GM23338 (cell line): ENCODE measurements at regions not wholly inside any gene's neighbourhood (a gene's known extent, or its start where the extent isn't known, plus 50 kb on each side); places are given as distances from the start of the nearest gene placed in this dataset.

Source experiments
- ATAC-seq: fragments of 200-7000 bp; cut with Tn5 transposase; 3 replicates; pipeline ENCODE4 v1.9.1; 2020
- DNase-seq: peaks from one replicate; pipeline ENCODE4 v3.0.0-alpha.2; 2015; ENCODE audit warnings: low spot score
- H2AFZ ChIP-seq: fragments of 200-600 bp; sonication (generic); 2 replicates; pipeline ENCODE4 v1.8.0; 2016; ENCODE audit warnings: antibody characterized with exemption, mild to moderate bottlenecking, moderate library complexity
- H3F3A ChIP-seq: fragments of 200-600 bp; sonication (generic); replicated peaks from 2 replicates; pipeline ENCODE4 v1.8.0; 2017; ENCODE audit warnings: antibody characterized with exemption, mixed run types, low read depth
- H3K27ac ChIP-seq: fragments of 200-600 bp; sonication (generic); 2 replicates; pipeline ENCODE4 v1.6.1; 2016; ENCODE audit warnings: low read depth
- H3K27me3 ChIP-seq: fragments of 200-600 bp; sonication (generic); 2 replicates; pipeline ENCODE4 v1.8.0; 2016; ENCODE audit warnings: mild to moderate bottlenecking, mixed run types, moderate library complexity; ENCODE audit not compliant: insufficient read depth
- H3K36me3 ChIP-seq: fragments of 200-600 bp; sonication (generic); 2 replicates; pipeline ENCODE4 v1.8.0; 2016; ENCODE audit warnings: mild to moderate bottlenecking; ENCODE audit not compliant: insufficient read depth
- H3K4me1 ChIP-seq: fragments of 200-600 bp; sonication (generic); 2 replicates; pipeline ENCODE4 v1.8.0; 2016; ENCODE audit warnings: mild to moderate bottlenecking, moderate library complexity; ENCODE audit not compliant: insufficient read depth
- H3K4me2 ChIP-seq: fragments of 200-600 bp; sonication (generic); 2 replicates; pipeline ENCODE4 v1.7.1; 2017; ENCODE audit warnings: mixed run types
- H3K4me3 ChIP-seq: fragments of 200-600 bp; sonication (generic); 2 replicates; pipeline ENCODE4 v1.6.1; 2016; ENCODE audit warnings: mixed run types
- H3K79me2 ChIP-seq: fragments of 200-600 bp; sonication (generic); replicated peaks from 2 replicates; pipeline ENCODE4 v1.8.0; 2017; ENCODE audit warnings: mild to moderate bottlenecking; ENCODE audit not compliant: insufficient read depth
- H3K9me2 ChIP-seq: fragments of 200-600 bp; sonication (generic); 2 replicates; pipeline ENCODE4 v1.8.0; 2017; ENCODE audit not compliant: insufficient read depth
- H4K20me1 ChIP-seq: fragments of 200-600 bp; sonication (generic); replicated peaks from 2 replicates; pipeline ENCODE4 v1.8.0; 2017; ENCODE audit warnings: mild to moderate bottlenecking; ENCODE audit not compliant: insufficient read depth
- H3K27ac Mint-ChIP-seq: 2 replicates; pipeline ENCODE4 v1.8.0; 2020; ENCODE audit warnings: inconsistent platforms, mild to moderate bottlenecking, moderate library complexity, mixed read lengths
- H3K27me3 Mint-ChIP-seq: 3 replicates; pipeline ENCODE4 v1.8.0; 2022; ENCODE audit warnings: low read depth, mild to moderate bottlenecking, moderate library complexity, mixed read lengths, inconsistent platforms; ENCODE audit not compliant: insufficient read depth, poor library complexity
- H3K36me3 Mint-ChIP-seq: 3 replicates; pipeline ENCODE4 v1.8.0; 2021; ENCODE audit warnings: low read depth, mild to moderate bottlenecking, inconsistent platforms, moderate library complexity, mixed read lengths
- H3K4me1 Mint-ChIP-seq: 3 replicates; pipeline ENCODE4 v1.8.0; 2020; ENCODE audit warnings: mild to moderate bottlenecking, inconsistent platforms, mixed read lengths
- H3K4me3 Mint-ChIP-seq: 3 replicates; pipeline ENCODE4 v1.8.0; 2021; ENCODE audit warnings: moderate library complexity, mild to moderate bottlenecking, inconsistent platforms, mixed read lengths
- H3K9me3 Mint-ChIP-seq: 3 replicates; pipeline ENCODE4 v1.8.0; 2020; ENCODE audit warnings: moderate library complexity, mild to moderate bottlenecking, inconsistent platforms, mixed read lengths
- CREB1 ChIP-seq: fragments of 250-450 bp; sonication (Bioruptor Pico); IDR thresholded peaks from 2 replicates; pipeline ENCODE4 v1.5.0; 2020; ENCODE audit warnings: low read depth, mild to moderate bottlenecking, moderate library complexity
- CTCF ChIP-seq, 2 experiments: fragments of 200-600 bp in 1 of 2; sonication (generic) in 1 of 2; conservative IDR thresholded peaks; 2 replicates each; pipeline versions ENCODE4 v1.5.1 to v1.6.1; 2016 to 2017; ENCODE audit warnings: antibody characterized with exemption in 2 of 2, low read depth in 2 of 2, mild to moderate bottlenecking in 2 of 2, moderate library complexity in 1 of 2
- ETS1 ChIP-seq: IDR thresholded peaks from 2 replicates; pipeline ENCODE4 v1.6.1; 2016; ENCODE audit warnings: antibody characterized with exemption
- EZH2 ChIP-seq: fragments of 200-600 bp; sonication (generic); IDR thresholded peaks from one replicate; pipeline ENCODE4 v1.8.0; 2017; ENCODE audit warnings: antibody characterized with exemption, mild to moderate bottlenecking, low read depth; ENCODE audit not compliant: unreplicated experiment
- EZH2phosphoT487 ChIP-seq: fragments of 200-600 bp; sonication (generic); IDR thresholded peaks from one replicate; pipeline ENCODE4 v1.8.1; 2018; ENCODE audit warnings: antibody characterized with exemption; ENCODE audit not compliant: unreplicated experiment
- JUNB ChIP-seq: IDR thresholded peaks from one replicate; pipeline ENCODE4 v1.6.1; 2016; ENCODE audit warnings: antibody characterized with exemption; ENCODE audit not compliant: unreplicated experiment
- NANOG ChIP-seq: IDR thresholded peaks from 2 replicates; pipeline ENCODE4 v1.6.1; 2016; ENCODE audit warnings: antibody characterized with exemption, borderline replicate concordance
- POLR2AphosphoS5 ChIP-seq: IDR thresholded peaks from 2 replicates; pipeline ENCODE4 v1.6.1; 2016; ENCODE audit warnings: antibody characterized with exemption, low read depth
- STAT1 ChIP-seq: IDR thresholded peaks from one replicate; pipeline ENCODE4 v1.6.1; 2016; ENCODE audit warnings: antibody characterized with exemption; ENCODE audit not compliant: unreplicated experiment
- ZNF114 ChIP-seq: fragments of 250-450 bp; sonication (Bioruptor Pico); IDR thresholded peaks from 2 replicates; pipeline ENCODE4 v1.5.0; 2020; ENCODE audit warnings: mild to moderate bottlenecking, moderate library complexity
- ZNF331 ChIP-seq: fragments of 250-450 bp; sonication (Bioruptor Pico); IDR thresholded peaks from 2 replicates; pipeline ENCODE4 v1.5.0; 2020; ENCODE audit warnings: low read depth, mild to moderate bottlenecking, moderate library complexity
- ZNF462 ChIP-seq: fragments of 250-450 bp; sonication (Bioruptor Pico); IDR thresholded peaks from 2 replicates; pipeline ENCODE4 v1.5.0; 2020; ENCODE audit warnings: mild to moderate bottlenecking, moderate library complexity
- TF ChIP-seq, protein P1 (sequence below): IDR thresholded peaks from one replicate; pipeline ENCODE4 v1.6.1; 2018; ENCODE audit warnings: antibody characterized with exemption; ENCODE audit not compliant: unreplicated experiment

- H4K20me1 ChIP-seq = no peaks in the 10 kb centered on the region
- no peaks in the 10 kb centered on the region; the same call in 1 of the 2 replicates for H3K36me3 ChIP-seq
- no peaks in the 10 kb centered on the region for H3K4me1 Mint-ChIP-seq
- H3K27me3 Mint-ChIP-seq = peaks cover 4% of the 10 kb centered on the region
- no peaks in the 10 kb centered on the region for H3K9me2 ChIP-seq
- no peaks in the 10 kb centered on the region for H3K79me2 ChIP-seq
- no peak overlapping the region for H3K4me3 ChIP-seq
- H3F3A ChIP-seq = no peaks in the 10 kb centered on the region
- no peak overlapping the region for H3K4me2 ChIP-seq
- no peak overlapping the region for H2AFZ ChIP-seq
- H3K9me3 Mint-ChIP-seq = peaks cover 7% of the 10 kb centered on the region; the same call in 2 of the 3 replicates
- DNase-seq (no peak), ATAC-seq (no peak)
- no peaks in the 10 kb centered on the region for H3K27me3 ChIP-seq
- no peak overlapping the region for H3K27ac Mint-ChIP-seq
- H3K4me1 ChIP-seq = no peaks in the 10 kb centered on the region
- TF ChIP-seq ETS1 (no peak), ZNF114 (CRISPR knock-in tag) (no peak), EZH2 (no peak), EZH2phosphoT487 (no peak), POLR2AphosphoS5 (no peak), STAT1 (no peak), CREB1 (CRISPR knock-in tag) (no peak), NANOG (no peak), ZNF462 (CRISPR knock-in tag) (no peak), JUNB (no peak), ZNF331 (CRISPR knock-in tag) (no peak), CTCF (conservative IDR thresholded peaks at IDR 0.05; ENCODE audit: low read depth in 2 of 2) (no peak)
- TF ChIP-seq, protein P1, sequence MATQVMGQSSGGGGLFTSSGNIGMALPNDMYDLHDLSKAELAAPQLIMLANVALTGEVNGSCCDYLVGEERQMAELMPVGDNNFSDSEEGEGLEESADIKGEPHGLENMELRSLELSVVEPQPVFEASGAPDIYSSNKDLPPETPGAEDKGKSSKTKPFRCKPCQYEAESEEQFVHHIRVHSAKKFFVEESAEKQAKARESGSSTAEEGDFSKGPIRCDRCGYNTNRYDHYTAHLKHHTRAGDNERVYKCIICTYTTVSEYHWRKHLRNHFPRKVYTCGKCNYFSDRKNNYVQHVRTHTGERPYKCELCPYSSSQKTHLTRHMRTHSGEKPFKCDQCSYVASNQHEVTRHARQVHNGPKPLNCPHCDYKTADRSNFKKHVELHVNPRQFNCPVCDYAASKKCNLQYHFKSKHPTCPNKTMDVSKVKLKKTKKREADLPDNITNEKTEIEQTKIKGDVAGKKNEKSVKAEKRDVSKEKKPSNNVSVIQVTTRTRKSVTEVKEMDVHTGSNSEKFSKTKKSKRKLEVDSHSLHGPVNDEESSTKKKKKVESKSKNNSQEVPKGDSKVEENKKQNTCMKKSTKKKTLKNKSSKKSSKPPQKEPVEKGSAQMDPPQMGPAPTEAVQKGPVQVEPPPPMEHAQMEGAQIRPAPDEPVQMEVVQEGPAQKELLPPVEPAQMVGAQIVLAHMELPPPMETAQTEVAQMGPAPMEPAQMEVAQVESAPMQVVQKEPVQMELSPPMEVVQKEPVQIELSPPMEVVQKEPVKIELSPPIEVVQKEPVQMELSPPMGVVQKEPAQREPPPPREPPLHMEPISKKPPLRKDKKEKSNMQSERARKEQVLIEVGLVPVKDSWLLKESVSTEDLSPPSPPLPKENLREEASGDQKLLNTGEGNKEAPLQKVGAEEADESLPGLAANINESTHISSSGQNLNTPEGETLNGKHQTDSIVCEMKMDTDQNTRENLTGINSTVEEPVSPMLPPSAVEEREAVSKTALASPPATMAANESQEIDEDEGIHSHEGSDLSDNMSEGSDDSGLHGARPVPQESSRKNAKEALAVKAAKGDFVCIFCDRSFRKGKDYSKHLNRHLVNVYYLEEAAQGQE = no peak
- no peaks in the 10 kb centered on the region for H3K36me3 Mint-ChIP-seq
- no peak overlapping the region; the same call in 2 of the 3 replicates for H3K4me3 Mint-ChIP-seq
- H3K27ac ChIP-seq = no peak overlapping the region
These were observed 82.2 kb upstream of the SOD1 start for GRCh38 chr21:31577271-31577670.
